Heart left ventricle (tissue), 16 donors: ENCODE measurements at regions not wholly inside any gene's neighbourhood (a gene's known extent, or its start where the extent isn't known, plus 50 kb on each side); places are given as distances from the start of the nearest gene placed in this dataset.

ENCODE experiments used
- ATAC-seq, 4 donors: fragments of 200-7000 bp; cut with Tn5 transposase; one replicate each; pipeline ENCODE4 v1.9.1; 2020 to 2022; ENCODE audit warnings: moderate library complexity in 4 of 4, mild to moderate bottlenecking in 3 of 4, moderate number of reproducible peaks in 1 of 4
- DNase-seq, 5 donors: peaks; one replicate each; pipeline ENCODE4 v3.0.0-alpha.2; 2020
- H3K27ac ChIP-seq, 12 donors: fragments of 200-600 bp; sonication (generic) in 4 of 12; one replicate each; pipeline versions ENCODE4 v1.5.0 to v1.8.0; 2016 to 2022; ENCODE audit warnings: mild to moderate bottlenecking in 2 of 12
- H3K27me3 ChIP-seq, 9 donors: fragments of 200-600 bp; sonication (generic) in 2 of 9; one replicate each; pipeline versions ENCODE4 v1.5.1 to v1.8.0; 2016 to 2022; ENCODE audit warnings: mild to moderate bottlenecking in 3 of 9
- H3K36me3 ChIP-seq, 9 donors: fragments of 200-600 bp; sonication (generic) in 2 of 9; one replicate each; pipeline versions ENCODE4 v1.5.0 to v1.8.0; 2018 to 2022; ENCODE audit warnings: mild to moderate bottlenecking in 2 of 9
- H3K4me1 ChIP-seq, 12 donors: fragments of 200-600 bp; sonication (generic) in 4 of 12; one replicate each; pipeline versions ENCODE4 v1.5.0 to v1.8.0; 2016 to 2022; ENCODE audit warnings: mild to moderate bottlenecking in 3 of 12
- H3K4me3 ChIP-seq, 12 donors: fragments of 200-600 bp; sonication (generic) in 4 of 12; one replicate each; pipeline versions ENCODE4 v1.5.0 to v1.8.0; 2017 to 2022; ENCODE audit warnings: mild to moderate bottlenecking in 9 of 12, moderate library complexity in 4 of 12
- H3K9me3 ChIP-seq, 12 donors: fragments of 200-600 bp; sonication (generic) in 4 of 12; one replicate each; pipeline versions ENCODE4 v1.5.0 to v1.8.0; 2016 to 2022; ENCODE audit warnings: mild to moderate bottlenecking in 1 of 12
- POLR2A ChIP-seq, 2 donors: fragments of 450-650 bp; IDR thresholded peaks; one replicate each; pipeline ENCODE4 v1.6.1; 2017; ENCODE audit warnings: antibody characterized with exemption in 2 of 2, mild to moderate bottlenecking in 2 of 2, moderate library complexity in 2 of 2
- WGBS, 4 donors: extraction: QIAGEN DNeasy Blood & Tissue Kit in 2 of 4; methylation state at CpG; one replicate each; pipeline versions ENCODE4 v1.1.5 to v1.1.7; 2013 to 2018; 5-methylcytosine and 5-hydroxymethylcytosine counted together
- intact Hi-C, 10 donors: fragments of 100-400 bp; cut with DNase I; formaldehyde crosslinking; loops; one replicate each; pipeline versions ENCODE4 v1.11.1 to v1.14.2; 2022
- TF ChIP-seq, protein P1 (sequence below), 12 donors: fragments of 200-600 bp; sonication (generic) in 4 of 12; IDR thresholded peaks; one replicate each; pipeline versions ENCODE4 v1.5.0 to v1.8.0; 2018 to 2022; ENCODE audit warnings: antibody characterized with exemption in 12 of 12, mild to moderate bottlenecking in 5 of 12
- donor health status: ischemic (EF 13 %, LVEDD 7.1; RV severe dilation, severe dysfunction).
- donor health status: healthy with polysubstance abuse.
- donor health status: DM: no; HTN: yes; CAD: no.
- donor health status: DM: no; HTN: no; CAD: no.
- donor health status: ischemic (EF 25% LVEDD 6.9; RV normal size, moderate dysfunction).
- donor health status: ischemic (EF 25% LVEDD 5.7; RV mildly dilated, moderate dysfunction).
- donor health status: healthy.
- donor health status: DM: yes; HTN: yes; CAD: no.
- donor health status: ischemic (EF 35%, LVEDD 5.7; RV mildly dilated, moderate dysfunction).
- donor health status: nonischemic (EF 11% LVEDD 7.7; RV severe dilation, severe dysfunction).
- donor health status: DM: yes; HTN: yes; CAD: no.
- donor health status: PGD.
- donor health status: ischemic (EF 29% LVEDD 5.4; RV normal size, mild dysfunction).
- donor health status: nonischemic (EF 23%, LVEDD 6.1; RV moderate dilation, normal function).

DNA sequence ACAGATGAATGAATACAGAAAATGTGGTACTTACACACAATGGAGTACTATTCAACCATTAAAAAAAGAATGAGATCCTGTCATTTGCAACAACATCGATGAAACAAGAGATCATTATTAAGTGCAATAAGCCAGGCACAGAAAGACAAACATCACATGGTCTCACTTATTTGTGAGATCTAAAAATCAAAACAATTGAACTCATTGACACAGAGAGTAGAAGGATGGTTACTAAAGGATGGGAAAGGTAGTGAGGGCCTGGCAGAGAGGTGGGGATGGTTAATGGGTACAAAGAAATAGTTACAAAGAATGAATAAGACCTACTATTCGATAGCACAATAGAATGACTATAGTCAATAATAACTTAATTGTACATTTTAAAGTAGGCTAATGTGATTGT is 393.5 kb downstream of the SATB2 start:
- ATAC-seq (no peak), DNase-seq (no peak)
- 79 to 87% (median 81%) methylated on average over 2 of the region's 2 CpGs for WGBS, 4 donors
- no peak overlapping the region for H3K27ac ChIP-seq
- no peaks in the 10 kb centered on the region for H3K36me3 ChIP-seq
- intact Hi-C loops: loop anchor here in 1 of 10 donors (10.0 kb wide), 1 partner anchor 581 kb away; no protein-coding TSS in a partner anchor
- no peaks in the 10 kb centered on the region for H3K27me3 ChIP-seq
- no peak overlapping the region for H3K4me3 ChIP-seq
- peaks cover 0 to 31% (median 15%) of the 10 kb centered on the region in 12 donors for H3K9me3 ChIP-seq
- no peak for TF ChIP-seq POLR2A (IDR thresholded peaks at IDR 0.05)
- TF ChIP-seq, protein P1, sequence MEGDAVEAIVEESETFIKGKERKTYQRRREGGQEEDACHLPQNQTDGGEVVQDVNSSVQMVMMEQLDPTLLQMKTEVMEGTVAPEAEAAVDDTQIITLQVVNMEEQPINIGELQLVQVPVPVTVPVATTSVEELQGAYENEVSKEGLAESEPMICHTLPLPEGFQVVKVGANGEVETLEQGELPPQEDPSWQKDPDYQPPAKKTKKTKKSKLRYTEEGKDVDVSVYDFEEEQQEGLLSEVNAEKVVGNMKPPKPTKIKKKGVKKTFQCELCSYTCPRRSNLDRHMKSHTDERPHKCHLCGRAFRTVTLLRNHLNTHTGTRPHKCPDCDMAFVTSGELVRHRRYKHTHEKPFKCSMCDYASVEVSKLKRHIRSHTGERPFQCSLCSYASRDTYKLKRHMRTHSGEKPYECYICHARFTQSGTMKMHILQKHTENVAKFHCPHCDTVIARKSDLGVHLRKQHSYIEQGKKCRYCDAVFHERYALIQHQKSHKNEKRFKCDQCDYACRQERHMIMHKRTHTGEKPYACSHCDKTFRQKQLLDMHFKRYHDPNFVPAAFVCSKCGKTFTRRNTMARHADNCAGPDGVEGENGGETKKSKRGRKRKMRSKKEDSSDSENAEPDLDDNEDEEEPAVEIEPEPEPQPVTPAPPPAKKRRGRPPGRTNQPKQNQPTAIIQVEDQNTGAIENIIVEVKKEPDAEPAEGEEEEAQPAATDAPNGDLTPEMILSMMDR (IDR thresholded peaks at IDR 0.05): no peak
- H3K4me1 ChIP-seq: no peaks in the 10 kb centered on the region

DNA sequence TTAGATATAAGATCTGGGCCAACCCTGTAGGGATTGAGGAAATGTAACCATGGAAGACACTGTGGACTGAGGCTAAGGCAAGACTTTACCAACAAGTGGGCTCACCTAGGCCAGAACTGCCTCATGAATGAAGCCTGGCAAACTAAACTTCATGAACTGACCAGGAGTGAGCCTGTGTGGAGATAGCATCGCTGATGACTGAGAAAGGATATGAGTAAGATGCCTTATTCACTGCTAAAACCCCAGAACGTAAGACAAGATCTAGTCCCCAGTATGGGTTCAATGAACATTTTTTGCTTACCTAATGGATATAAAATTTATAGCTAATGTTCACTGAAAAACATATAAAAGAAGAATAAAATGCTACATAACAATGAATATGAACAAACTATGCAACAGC is 399.8 kb downstream of the SATB2 start:
- DNase-seq (no peak), ATAC-seq (no peak)
- no peak overlapping the region for H3K27ac ChIP-seq
- peaks cover 0 to 18% (median 8%) of the 10 kb centered on the region in 12 donors for H3K9me3 ChIP-seq
- intact Hi-C loops: no loop called here
- H3K4me3 ChIP-seq: no peak overlapping the region
- H3K4me1 ChIP-seq: no peaks in the 10 kb centered on the region
- TF ChIP-seq, protein P1 (IDR thresholded peaks at IDR 0.05): no peak
- TF ChIP-seq POLR2A (IDR thresholded peaks at IDR 0.05): no peak
- H3K36me3 ChIP-seq: no peaks in the 10 kb centered on the region
- H3K27me3 ChIP-seq: no peaks in the 10 kb centered on the region
- 74 to 84% (median 76%) methylated on average over 2 of the region's 2 CpGs for WGBS, 4 donors

DNA sequence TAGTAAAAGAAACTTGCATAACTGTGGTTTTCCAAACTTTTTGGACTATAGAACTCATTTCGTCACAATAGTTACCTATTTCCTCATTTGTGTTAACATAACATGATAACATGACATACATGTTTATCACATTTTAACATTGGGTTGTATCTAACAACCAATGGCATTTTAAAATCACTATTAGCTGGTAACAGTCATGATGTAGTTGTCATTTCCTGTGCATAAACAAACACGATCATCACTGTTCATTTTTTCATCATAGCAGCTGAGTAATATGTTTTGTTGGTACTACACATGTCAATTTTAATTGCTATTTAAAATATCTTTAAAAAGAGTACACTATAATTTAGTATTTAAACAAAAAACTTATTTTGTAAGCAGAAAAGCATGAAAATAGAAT is 402.4 kb downstream of the SATB2 start:
- TF ChIP-seq POLR2A (IDR thresholded peaks at IDR 0.05): no peak
- TF ChIP-seq, protein P1 (IDR thresholded peaks at IDR 0.05): no peak
- Histone ChIP-seq H3K4me3 (no peak overlapping the region), H3K36me3 (no peaks in the 10 kb centered on the region), H3K4me1 (no peaks in the 10 kb centered on the region), H3K27me3 (no peaks in the 10 kb centered on the region), H3K9me3 (peaks cover 0 to 6% (median 0%) of the 10 kb centered on the region in 12 donors), H3K27ac (no peak overlapping the region)
- no peak for ATAC-seq
- DNase-seq: no peak
- WGBS, 4 donors: 55 to 74% (median 66%) methylated on average over 2 of the region's 2 CpGs
- intact Hi-C loops: no loop called here

DNA sequence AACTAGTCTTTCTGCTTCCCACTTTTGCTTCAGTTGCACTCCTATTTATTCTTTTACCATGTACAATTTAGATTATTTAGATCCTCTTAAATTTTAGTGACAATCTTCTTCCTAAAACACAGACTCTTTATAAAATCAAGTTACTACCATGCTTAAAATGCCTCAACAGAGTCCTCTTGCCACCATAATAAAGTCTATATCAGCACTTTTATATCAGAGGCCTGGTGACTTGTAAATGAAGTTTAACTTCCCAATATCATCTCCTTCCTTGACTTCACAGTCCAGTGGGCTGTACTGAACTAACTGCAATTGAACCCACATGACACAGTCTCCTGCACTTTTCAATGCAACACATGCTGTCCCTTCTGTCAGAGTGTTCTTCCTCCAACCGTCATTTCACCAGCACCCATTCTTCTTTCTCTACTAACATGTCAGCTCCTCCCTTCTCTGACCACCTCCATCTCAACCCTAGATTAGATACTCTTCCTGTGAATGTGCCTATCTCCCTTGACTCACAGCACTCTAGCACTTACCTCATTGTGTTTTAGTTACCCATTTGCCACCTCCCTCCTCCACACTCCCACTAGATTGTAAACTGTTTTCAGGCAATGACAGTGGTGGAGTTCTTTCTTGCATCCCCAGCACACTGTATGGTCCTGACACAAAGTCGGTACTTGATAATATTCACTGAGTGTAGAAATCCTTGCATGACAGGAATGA is 414.9 kb downstream of the SATB2 start:
- no peak for TF ChIP-seq POLR2A (IDR thresholded peaks at IDR 0.05)
- TF ChIP-seq, protein P1 (IDR thresholded peaks at IDR 0.05): no peak
- Histone ChIP-seq H3K4me3 (no peak overlapping the region), H3K9me3 (no peaks in the 10 kb centered on the region), H3K4me1 (no peaks in the 10 kb centered on the region), H3K27ac (no peak overlapping the region), H3K36me3 (no peaks in the 10 kb centered on the region), H3K27me3 (no peaks in the 10 kb centered on the region)
- WGBS, 4 donors: 55 to 63% (median 57%) methylated on average over 2 of the region's 2 CpGs
- no peak for DNase-seq
- intact Hi-C loops: no loop called here
- no peak for ATAC-seq
